Inferior parietal cortex (tissue), 1 donor: ENCODE measurements at regions not wholly inside any gene's neighbourhood (a gene's known extent, or its start where the extent isn't known, plus 50 kb on each side); places are given as distances from the start of the nearest gene placed in this dataset.

Experiments
- DNase-seq: peaks from one replicate; pipeline ENCODE4 v3.0.0-alpha.2; 2016; ENCODE audit errors: extremely low spot score

GRCh38 chr12:74985986-74986319, 223.7 kb downstream of the KCNC2 start:
- DNase-seq = no peak

GRCh38 chr12:74988156-74988555, 221.5 kb downstream of the KCNC2 start:
- DNase-seq = no peak
